Adrenal gland (tissue), 5 donors: ENCODE measurements at regions not wholly inside any gene's neighbourhood (a gene's known extent, or its start where the extent isn't known, plus 50 kb on each side); places are given as distances from the start of the nearest gene placed in this dataset.

Experiments used
- POLR2A ChIP-seq, 2 donors: fragments of 450-650 bp; IDR thresholded peaks; one replicate each; pipeline ENCODE4 v1.6.1; 2017; ENCODE audit warnings: antibody characterized with exemption in 2 of 2, mild to moderate bottlenecking in 2 of 2, moderate library complexity in 1 of 2
- TF ChIP-seq, protein P1 (sequence below), 6 experiments: fragments of 450-650 bp in 4 of 6; fragments of 200-600 bp in 2 of 6; sonication (generic) in 1 of 6; IDR thresholded peaks; 1 replicate in 5 of 6; 2 replicates in 1 of 6; pipeline versions ENCODE4 v1.5.1 to v1.8.0; 2016 to 2021; ENCODE audit warnings: antibody characterized with exemption in 6 of 6, mild to moderate bottlenecking in 2 of 6, moderate library complexity in 1 of 6
- donor health status: DM: no; HTN: no; CAD: no.

GRCh38 chr6:144894240-144894639 is 609.1 kb downstream of the UTRN start:
- TF ChIP-seq, protein P1, sequence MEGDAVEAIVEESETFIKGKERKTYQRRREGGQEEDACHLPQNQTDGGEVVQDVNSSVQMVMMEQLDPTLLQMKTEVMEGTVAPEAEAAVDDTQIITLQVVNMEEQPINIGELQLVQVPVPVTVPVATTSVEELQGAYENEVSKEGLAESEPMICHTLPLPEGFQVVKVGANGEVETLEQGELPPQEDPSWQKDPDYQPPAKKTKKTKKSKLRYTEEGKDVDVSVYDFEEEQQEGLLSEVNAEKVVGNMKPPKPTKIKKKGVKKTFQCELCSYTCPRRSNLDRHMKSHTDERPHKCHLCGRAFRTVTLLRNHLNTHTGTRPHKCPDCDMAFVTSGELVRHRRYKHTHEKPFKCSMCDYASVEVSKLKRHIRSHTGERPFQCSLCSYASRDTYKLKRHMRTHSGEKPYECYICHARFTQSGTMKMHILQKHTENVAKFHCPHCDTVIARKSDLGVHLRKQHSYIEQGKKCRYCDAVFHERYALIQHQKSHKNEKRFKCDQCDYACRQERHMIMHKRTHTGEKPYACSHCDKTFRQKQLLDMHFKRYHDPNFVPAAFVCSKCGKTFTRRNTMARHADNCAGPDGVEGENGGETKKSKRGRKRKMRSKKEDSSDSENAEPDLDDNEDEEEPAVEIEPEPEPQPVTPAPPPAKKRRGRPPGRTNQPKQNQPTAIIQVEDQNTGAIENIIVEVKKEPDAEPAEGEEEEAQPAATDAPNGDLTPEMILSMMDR (IDR thresholded peaks at IDR 0.05) = no peak
- no peak for TF ChIP-seq POLR2A (IDR thresholded peaks at IDR 0.05)
